HG02798 (cell line): ENCODE measurements at regions not wholly inside any gene's neighbourhood (a gene's known extent, or its start where the extent isn't known, plus 50 kb on each side); places are given as distances from the start of the nearest gene placed in this dataset.
"Not testable (repeated sequence)": the region's sequence is repeated elsewhere in the genome, so short reads cannot be mapped to it uniquely, and the experiment has no call there.

Experiments used
- ATAC-seq: cut with Tn5 transposase; IDR thresholded peaks from one replicate; pipeline ENCODE4 v1.9.1; 2021; ENCODE audit warnings: mild to moderate bottlenecking; ENCODE audit not compliant: unreplicated experiment, poor library complexity

- not testable (repeated sequence) for ATAC-seq
Observed at GRCh38 chr5:136569875-136570274, 204.5 kb upstream of the TRPC7 start.

DNA sequence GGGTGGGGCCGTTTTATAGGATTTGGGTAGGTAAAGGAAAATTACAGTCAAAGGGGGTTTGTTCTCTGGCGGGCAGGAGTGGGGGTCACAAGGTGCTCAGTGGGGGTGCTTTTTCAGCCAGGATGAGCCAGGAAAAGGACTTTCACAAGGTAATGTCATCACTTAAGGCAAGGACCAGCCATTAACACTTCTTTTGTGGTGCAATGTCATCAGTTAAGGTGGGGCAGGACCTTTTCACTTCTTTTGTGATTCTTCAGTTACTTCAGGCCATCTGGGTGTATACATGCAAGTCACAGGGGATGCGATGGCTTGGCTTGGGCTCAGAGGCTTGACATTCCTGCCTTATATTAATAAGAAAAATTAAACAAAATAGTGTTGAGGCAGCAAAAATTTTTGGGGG is 200.1 kb upstream of the TRPC7 start:
- not testable (repeated sequence) for ATAC-seq

DNA sequence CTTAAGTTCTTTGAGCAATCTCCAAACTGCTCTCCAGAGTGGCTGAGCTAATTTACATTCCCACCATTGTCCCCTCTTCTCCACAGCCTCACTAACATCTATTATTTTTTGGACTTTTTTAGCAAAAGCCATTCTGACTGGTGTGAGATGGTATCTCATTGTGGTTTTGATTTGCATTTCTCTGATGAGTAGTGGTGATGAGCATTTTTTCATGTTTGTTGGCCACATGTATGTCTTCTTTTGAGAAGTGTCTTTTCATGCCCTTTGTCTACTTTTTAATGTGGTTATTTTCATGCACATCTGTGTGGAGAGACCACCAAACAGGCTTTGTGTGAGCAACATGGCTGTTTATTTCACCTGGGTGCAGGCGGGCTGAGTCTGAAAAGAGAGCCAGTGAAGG is 199.7 kb upstream of the TRPC7 start:
- ATAC-seq, result not testable (repeated sequence)

DNA sequence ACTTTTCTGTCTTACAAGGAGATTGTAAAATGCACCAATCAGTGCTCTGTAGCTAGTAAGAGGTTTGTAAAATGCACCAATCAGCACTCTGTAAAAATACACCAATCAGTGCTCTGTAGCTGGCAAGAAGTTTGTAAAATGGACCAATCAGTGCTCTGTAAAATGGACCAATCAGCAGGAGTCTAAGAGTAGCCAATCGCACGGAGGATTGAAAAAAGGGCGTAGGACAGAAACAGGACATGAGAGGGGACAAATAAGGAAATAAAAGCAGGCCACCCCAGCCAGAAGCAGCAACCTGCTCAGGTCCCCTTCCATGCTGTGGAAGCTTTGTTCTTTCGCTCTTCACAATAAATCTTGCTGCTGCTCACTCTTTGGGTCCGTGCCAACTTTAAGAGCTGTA is 199.1 kb upstream of the TRPC7 start:
- not testable (repeated sequence) for ATAC-seq

DNA sequence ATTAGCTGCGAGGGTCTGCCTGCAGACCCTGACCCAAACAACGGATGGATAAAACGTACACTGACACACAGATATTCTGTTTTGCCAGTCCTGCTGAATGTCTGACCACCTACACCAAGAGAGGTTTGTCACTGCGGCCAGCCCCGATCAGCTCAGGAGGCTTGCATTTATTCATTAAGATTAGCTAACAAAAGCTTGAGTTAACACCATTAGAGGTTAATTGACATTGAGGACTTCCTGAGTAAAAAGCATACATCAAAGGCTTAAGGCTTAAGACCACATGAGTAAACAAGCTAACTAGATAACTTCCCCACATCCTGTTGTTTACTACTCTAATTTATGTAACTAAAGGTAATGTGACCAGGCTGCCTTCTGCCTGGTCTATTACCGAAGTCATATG is 198.1 kb upstream of the TRPC7 start:
- ATAC-seq, result no peak

DNA sequence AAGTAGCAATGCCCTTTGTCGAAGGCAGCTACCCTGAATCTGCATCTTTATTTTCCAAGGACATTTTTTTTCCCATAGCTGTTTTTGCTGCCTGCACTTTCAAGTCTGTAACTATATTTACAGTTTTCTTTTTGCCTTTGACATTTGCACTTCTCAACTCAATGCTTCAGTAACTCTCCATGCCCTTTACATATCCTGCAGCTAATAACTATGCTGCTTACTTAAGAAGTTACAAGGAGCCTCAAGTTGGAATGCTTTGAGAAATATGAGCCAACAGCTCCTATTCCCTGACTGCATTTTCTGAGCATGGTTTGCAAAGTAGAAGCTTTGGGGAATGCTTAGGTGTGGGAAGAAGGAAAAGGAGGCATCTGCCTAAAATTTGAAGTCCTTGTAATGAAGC is 194.8 kb upstream of the TRPC7 start:
- ATAC-seq, result no peak

DNA sequence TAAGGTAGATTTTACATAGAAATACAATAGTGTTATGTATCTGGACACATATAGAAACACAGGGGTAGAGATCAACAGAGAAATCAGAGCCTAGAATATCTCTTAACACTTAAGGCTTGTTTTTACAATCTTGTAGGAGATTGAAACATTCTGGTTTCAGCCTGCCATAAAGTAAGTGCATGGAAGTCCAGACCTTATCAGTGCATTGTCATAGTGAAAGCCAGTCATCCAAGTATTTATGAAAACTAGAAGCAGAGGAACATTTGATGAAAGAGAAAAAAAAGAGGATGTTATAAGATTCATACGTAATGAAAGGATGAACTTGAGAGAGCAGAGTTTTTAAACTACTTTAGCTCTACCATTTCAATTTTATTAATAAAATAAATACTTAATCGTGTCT is 194.3 kb upstream of the TRPC7 start:
- ATAC-seq, result no peak

DNA sequence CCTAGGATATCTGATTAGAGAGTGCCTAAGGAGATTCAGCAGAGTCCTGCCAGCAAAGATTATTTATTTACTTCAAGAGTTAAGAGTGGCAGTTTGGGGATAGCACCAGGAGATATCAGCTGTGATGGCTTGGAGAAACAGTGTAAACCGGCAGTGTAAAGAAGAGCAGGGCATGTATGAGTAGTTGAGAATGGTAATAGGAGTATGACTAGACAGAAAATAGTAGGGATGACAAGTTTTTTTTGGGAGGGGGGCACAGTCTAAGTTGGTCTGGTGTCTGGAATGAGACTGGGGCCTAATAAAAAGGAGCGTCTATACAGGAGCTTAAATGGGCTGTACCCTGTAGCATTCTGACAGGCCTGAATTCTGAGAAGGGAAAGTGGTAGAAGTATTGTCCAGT is 181.8 kb upstream of the TRPC7 start:
- not testable (repeated sequence) for ATAC-seq

- ATAC-seq, result not testable (repeated sequence)
Observed at GRCh38 chr5:136546441-136546840, 181.1 kb upstream of the TRPC7 start.

DNA sequence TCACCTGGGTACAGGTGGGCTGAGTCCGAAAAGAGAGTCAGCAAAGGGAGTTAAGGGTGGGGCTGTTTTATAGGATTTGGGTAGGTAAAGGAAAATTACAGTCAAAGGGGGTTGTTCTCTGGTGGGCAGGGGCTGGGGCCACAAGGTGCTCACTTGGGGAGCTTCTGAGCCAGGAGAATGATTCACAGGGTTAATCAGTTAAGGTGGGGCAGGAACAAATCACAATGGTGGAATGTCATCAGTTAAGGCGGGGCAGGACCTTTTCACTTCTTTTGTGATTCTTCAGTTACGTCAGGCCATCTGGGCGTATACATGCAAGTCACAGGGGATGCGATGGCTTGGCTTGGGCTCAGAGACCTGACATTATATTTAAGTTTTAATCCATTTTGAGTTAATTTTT is 179.7 kb upstream of the TRPC7 start:
- not testable (repeated sequence) for ATAC-seq

GRCh38 chr5:136538534-136538933 is 173.2 kb upstream of the TRPC7 start:
- no peak for ATAC-seq

DNA sequence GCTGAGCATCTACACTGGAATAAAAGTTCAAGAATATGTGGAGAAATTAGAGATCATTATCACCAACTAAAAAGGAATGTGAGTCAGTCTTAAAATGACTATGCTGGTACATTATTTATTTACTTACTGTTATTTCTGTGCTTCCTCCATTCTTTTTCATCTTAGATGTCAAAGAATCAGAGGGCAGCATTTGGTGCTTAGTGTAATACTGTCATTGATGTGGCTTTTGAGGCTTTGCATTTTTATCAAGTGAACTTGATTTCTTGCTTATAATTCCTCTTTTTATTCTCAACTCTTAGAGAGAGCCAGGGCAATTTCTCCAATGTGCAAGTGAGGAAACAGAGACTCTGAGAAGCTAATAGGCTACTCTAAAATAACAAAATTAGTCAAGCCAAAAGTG is 163.7 kb upstream of the TRPC7 start:
- ATAC-seq, result no peak

DNA sequence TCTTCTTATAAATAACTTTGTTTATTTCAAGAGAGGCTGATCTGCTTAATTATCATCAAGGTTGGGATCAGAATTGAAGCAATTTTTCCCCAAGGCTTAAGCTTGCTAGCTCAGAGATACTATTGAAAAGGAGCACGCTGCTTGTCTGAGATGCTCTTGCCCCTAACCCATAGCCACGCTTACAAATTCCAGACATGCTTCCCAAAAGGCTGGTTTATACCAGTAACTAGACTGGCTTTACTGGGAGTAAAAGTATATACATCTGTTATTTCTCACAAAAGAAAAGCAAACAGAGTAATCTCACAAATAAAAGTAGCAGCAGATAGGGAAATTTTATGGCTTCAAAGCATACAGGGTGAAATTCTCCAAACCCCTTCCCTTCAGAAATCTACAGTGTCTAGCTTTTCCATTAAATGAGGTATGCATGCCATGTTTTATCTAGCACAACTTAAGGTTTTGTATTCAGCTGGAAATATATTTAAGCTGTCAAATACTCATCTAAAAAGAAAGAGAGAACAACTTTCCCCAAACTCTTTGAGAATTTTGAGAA is 163.2 kb upstream of the TRPC7 start:
- ATAC-seq, result no peak

GRCh38 chr5:136527311-136527710 is 162.0 kb upstream of the TRPC7 start:
- ATAC-seq, result no peak

DNA sequence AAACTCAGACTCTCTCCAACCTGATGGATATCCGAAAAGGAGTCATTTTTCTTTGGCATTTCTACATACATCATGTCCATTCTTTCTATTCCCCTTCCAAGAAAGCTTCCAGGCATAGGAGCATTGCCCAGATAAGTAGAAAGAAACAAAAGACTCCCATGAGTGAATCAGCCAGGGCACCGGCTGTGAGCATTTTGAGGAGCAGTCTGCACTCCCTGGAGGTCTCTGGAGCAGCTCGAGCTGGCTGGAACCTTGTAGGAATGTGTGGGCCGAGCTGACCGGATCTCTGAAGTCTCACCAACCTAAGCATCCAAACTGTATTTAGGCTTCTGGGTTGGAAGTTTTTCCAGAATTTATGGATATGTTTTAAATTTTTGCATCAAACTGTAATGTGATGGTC is 161.4 kb upstream of the TRPC7 start:
- ATAC-seq, result no peak

GRCh38 chr5:136526021-136526420 is 160.7 kb upstream of the TRPC7 start:
- ATAC-seq, result no peak

DNA sequence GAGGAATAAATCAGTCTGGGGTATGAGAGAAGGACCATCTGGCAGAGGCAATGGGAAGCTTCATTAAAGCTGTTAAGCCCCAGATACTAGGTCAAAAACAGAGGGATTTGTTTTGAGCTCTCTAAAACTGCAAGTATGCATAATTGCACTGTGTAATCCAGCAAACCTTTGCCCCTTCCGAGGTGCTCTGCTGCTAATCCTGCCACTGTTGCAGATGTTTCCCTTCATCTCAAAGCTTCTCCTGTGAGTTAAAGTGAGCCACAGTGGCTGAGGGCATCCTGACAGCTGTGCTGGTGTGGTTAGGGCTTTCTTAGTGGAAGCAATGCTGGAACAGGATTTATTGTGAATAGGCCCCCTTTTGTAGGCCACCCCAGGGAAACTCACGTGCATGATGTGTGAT is 160.3 kb upstream of the TRPC7 start:
- no peak for ATAC-seq

DNA sequence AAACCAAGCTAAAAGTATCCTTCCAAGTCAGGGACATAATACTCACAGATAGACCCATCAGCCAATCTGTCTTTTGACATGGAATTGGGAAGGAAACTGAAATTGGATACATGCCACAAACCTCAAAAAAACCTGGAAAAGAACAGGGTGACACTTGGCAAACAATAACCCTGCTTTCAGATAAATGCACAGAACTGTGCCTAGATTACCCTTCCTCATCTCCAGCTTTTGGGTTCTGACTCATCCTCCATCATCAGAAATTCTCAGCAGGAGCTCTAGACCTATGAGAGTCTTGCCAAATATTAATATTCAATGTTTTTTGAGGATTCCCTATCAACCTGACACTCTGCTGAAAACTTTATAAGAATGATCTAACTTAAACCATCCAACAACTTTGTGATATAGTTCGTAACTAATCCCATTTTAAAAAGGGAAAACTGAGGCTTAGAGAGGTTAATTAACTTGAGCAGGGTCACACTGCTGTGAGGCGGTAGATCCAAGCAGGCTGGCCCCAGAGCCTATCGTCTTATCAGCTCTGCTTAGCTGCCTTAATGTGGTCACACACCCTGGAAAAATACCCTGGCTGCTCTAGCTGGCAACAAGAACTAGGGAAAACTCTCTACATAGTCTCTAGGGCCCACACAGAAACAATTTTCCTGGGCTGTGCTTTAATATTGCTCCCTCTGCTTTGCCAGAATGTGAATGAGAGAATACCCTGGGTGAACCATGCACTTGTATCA is 157.0 kb upstream of the TRPC7 start:
- no peak for ATAC-seq

GRCh38 chr5:136521696-136522095 is 156.4 kb upstream of the TRPC7 start:
- no peak for ATAC-seq

GRCh38 chr5:136518814-136519213 is 153.5 kb upstream of the TRPC7 start:
- no peak for ATAC-seq

DNA sequence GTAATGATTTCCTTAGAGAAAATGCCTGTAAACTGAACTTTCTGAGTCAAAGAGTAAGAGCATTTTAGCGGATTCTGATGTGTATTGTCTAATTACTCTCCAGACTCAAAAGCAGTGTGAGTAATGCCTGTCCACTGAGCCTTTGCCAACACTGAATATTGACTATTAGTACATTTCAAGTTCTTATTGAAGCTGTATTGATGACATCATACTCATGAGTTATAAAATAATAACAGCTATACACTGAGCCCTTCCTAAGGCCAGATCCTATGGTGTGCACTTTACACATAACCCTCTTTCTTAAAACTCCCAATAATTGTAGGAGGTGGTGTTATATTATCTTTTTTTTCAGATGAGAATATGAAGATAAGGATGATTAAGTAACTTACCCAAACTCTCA is 152.8 kb upstream of the TRPC7 start:
- no peak for ATAC-seq

- ATAC-seq, result no peak
Observed at GRCh38 chr5:136517755-136518154, 152.4 kb upstream of the TRPC7 start.
